Frontal cortex (tissue), 3 donors: ENCODE measurements at regions not wholly inside any gene's neighbourhood (a gene's known extent, or its start where the extent isn't known, plus 50 kb on each side); places are given as distances from the start of the nearest gene placed in this dataset.

Experiments used
- DNase-seq, 2 donors: peaks; one replicate each; pipeline ENCODE4 v3.0.0; 2012; ENCODE audit warnings: low spot score in 2 of 2
- FAIRE-seq: peaks from 2 replicates; lab custom pipeline; 2012; peaks lifted over from hg19 to GRCh38; lab: Jason Lieb, UNC
- donor health status: control.
- donor health status: control.
- donor health status: control.

- no peak for DNase-seq
- FAIRE-seq: no peak
These were observed 169.5 kb upstream of the COL8A1 start for GRCh38 chr3:99468918-99469317.

DNA sequence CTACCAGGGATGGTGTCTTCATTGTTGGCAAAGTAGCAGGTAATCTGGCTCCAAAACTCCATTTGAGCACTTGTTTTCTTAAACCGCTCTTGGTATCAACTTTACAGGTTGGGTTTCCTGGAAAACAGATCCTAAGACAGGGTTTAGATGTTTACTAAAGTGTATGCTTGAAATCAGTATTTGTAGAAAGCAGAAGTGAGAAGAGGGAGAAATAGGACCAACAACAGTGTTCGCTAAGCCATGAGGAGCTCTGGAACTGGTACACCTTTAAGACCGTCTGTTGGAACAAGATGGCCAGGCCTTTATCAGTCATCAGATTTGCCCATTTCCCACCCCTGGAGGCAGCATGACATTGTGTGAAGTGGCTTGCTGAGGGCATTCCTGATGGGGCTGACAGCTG, 171.0 kb upstream of the COL8A1 start:
- DNase-seq: no peak
- FAIRE-seq: no peak

- FAIRE-seq (no peak), DNase-seq (no peak)
These were observed 172.1 kb upstream of the COL8A1 start for GRCh38 chr3:99466331-99466730.

GRCh38 chr3:99458013-99458412, 180.4 kb upstream of the COL8A1 start:
- no peak for DNase-seq
- no peak for FAIRE-seq

- FAIRE-seq: no peak
- DNase-seq: no peak
These were observed 195.8 kb upstream of the COL8A1 start for GRCh38 chr3:99442599-99442998.

GRCh38 chr3:99439892-99440291, 198.5 kb upstream of the COL8A1 start:
- FAIRE-seq (no peak), DNase-seq (no peak)

GRCh38 chr3:99434190-99434589, 204.2 kb upstream of the COL8A1 start:
- FAIRE-seq (no peak), DNase-seq (no peak)

GRCh38 chr3:99430348-99431134, 207.9 kb upstream of the COL8A1 start:
- FAIRE-seq (no peak), DNase-seq (no peak)

GRCh38 chr3:99429502-99429901, 208.9 kb upstream of the COL8A1 start:
- DNase-seq (no peak), FAIRE-seq (no peak)

- DNase-seq: no peak
These were observed 212.5 kb upstream of the COL8A1 start for GRCh38 chr3:99425930-99426329.

GRCh38 chr3:99419116-99419515, 219.3 kb upstream of the COL8A1 start:
- no peak for FAIRE-seq
- no peak for DNase-seq

More at GRCh38 chr3:99425930-99426329, 212.5 kb upstream of the COL8A1 start:
- FAIRE-seq: no peak

- DNase-seq (no peak), FAIRE-seq (no peak)
These were observed 219.7 kb upstream of the COL8A1 start for GRCh38 chr3:99418709-99419108.

DNA sequence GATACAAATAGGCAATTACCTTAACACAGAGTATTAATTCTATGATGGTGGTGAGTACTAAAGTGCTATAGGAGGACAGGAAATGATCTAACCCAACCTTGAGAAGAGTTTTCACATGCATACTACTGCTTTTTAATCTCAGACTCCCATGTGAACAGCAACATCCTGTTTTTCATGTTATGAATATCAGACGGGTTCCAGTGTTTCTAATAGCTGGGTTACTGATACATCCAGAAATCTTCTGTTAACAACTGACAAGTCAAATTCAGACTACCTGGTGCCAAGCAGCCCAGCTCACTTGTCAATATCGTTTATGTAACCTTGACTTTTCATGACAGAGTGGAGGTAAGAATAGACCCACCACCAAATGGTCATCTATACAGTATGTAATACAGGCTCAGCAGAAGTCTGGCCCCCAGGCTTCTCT, 220.2 kb upstream of the COL8A1 start:
- no peak for FAIRE-seq
- no peak for DNase-seq

- DNase-seq (no peak), FAIRE-seq (no peak)
These were observed 224.9 kb upstream of the COL8A1 start for GRCh38 chr3:99413504-99413903.

DNA sequence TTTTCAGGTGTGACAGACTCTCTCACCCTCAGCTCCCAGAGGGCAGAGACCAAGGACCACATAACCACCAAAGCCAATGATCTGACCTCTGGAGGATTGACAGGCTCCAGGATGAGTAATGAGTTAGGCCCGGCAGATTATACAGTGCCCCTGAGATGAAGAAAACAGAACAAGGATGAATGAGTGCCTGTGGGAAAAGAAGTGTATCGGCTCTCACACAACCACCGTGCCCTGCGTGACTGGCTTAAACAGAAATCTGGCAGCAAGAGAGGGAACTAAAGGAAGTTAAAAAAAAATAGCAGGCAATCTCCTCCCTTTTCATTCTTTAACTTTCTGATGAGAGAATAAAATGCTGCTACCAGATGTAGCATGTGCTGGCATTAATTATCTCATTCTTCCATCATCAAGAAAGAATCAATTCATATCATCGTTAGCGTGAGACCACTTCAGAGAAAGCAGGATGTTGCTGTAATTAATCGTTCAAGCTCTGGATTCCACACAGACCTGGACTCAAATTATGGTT, 227.5 kb upstream of the COL8A1 start:
- DNase-seq (no peak), FAIRE-seq (no peak)

DNA sequence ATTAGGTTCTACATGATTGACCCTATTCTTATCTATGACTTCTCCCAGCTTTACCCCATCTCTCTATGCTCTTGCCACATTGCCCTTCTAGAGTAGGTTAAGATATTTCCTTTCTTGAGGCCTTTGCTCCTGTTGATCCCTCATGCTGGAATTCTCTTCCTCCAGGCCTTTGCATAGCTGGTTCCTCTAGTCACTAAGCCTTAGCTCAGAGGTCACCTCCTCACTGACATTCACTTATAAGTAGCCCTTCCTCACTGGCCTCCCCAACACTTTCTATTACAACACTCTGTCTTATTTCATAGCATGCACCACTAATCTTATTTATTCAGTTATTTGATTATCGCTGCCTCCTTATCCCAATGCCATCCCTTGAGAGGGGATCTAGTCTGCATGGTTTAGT, 228.4 kb upstream of the COL8A1 start:
- no peak for FAIRE-seq
- no peak for DNase-seq

GRCh38 chr3:99407257-99407656, 231.1 kb upstream of the COL8A1 start:
- no peak for DNase-seq
- no peak for FAIRE-seq

- no peak for FAIRE-seq
- no peak for DNase-seq
These were observed 235.6 kb upstream of the COL8A1 start for GRCh38 chr3:99402755-99403154.

DNA sequence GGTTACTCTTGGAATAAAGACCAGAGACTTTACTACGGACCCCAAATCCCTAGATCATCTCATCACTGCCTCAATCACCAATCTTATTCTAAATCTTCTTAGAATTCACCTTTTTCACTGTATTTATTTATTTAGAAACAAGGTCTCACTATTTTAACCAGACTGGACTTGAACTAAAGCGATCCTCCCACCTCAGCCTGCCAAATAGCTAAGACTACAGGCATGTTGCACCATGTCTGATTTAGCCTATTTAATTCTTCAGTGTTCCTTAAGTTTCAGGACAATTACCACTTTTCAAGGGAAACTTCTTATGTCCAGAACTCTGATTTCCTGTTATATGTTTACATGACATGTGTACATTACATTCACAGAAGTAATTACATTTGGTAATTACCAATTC, 238.0 kb upstream of the COL8A1 start:
- no peak for DNase-seq
- no peak for FAIRE-seq

- DNase-seq: no peak
- FAIRE-seq: no peak
These were observed 241.6 kb upstream of the COL8A1 start for GRCh38 chr3:99396651-99397275.
